ENCODE measurements at regions not wholly inside any gene's neighbourhood (a gene's known extent, or its start where the extent isn't known, plus 50 kb on each side); places are given as distances from the start of the nearest gene placed in this dataset.

DNA sequence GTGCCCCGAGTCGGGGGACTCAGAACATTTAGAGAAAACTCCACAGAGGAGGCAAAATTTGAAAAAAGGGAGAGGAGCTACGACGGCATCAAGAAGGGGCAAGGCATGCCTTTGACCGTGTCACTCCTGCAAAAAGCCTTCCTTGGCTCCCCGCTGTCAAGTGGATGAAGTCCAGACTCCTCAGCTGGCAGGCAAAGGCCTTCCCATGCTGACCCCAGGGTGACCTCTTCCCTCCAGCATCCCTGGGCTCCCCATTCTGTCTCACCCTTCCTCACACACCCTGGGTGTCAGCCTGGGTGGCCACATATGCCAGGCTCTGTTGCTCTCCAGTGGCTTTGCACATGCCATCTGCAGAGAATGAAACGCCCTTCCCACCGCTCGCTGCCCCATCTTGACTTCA is 88.4 kb upstream of the ZMIZ1 start:
- TF ChIP-seq EZH2 (IDR thresholded peaks at IDR 0.05) (no peak), POLR2AphosphoS5 (IDR thresholded peaks at IDR 0.05; ENCODE audit: borderline replicate concordance, low read depth, low read length) (no peak)

All from SK-N-MC (cell line).